Stimulated activated CD4-positive, alpha-beta T cell treated with anti-CD3 and anti-CD28 coated beads, Interleukin-1b, Interleukin-23, amount 100 ng/mL, for 1 hour (primary cell): ENCODE measurements at regions not wholly inside any gene's neighbourhood (a gene's known extent, or its start where the extent isn't known, plus 50 kb on each side); places are given as distances from the start of the nearest gene placed in this dataset.
"Not testable (repeated sequence)": the region's sequence is repeated elsewhere in the genome, so short reads cannot be mapped to it uniquely, and the experiment has no call there.

Experiments
- DNase-seq, 2 donors: peaks; one replicate each; pipeline ENCODE4 v3.0.0-alpha.2; 2020; ENCODE audit warnings: low read depth in 2 of 2

GRCh38 chr13:99075268-99076191 lies 97.7 kb upstream of the DOCK9 start:
- no peak for DNase-seq

GRCh38 chr13:99078017-99078771 lies 100.3 kb upstream of the DOCK9 start:
- no peak for DNase-seq

- no peak for DNase-seq
Measured at GRCh38 chr13:99080131-99080530, 102.3 kb upstream of the DOCK9 start.

- DNase-seq = no peak
Measured at GRCh38 chr13:99083981-99084380, 106.1 kb upstream of the DOCK9 start.

- DNase-seq = no peak
Measured at GRCh38 chr13:99085139-99085807, 107.4 kb upstream of the DOCK9 start.

GRCh38 chr13:99085808-99086266 lies 108.0 kb upstream of the DOCK9 start:
- no peak for DNase-seq

GRCh38 chr13:99086267-99087097 lies 108.6 kb upstream of the DOCK9 start:
- DNase-seq = peak in 1 of 2 donors; percentile 38

- peak; percentile 85 for DNase-seq
Measured at GRCh38 chr13:99087098-99087953, 109.5 kb upstream of the DOCK9 start.

- no peak for DNase-seq
Measured at GRCh38 chr13:99087954-99088491, 110.2 kb upstream of the DOCK9 start.

- DNase-seq = no peak
Measured at GRCh38 chr13:99093997-99094396, 106.7 kb upstream of the UBAC2 start.

- DNase-seq = not testable (repeated sequence)
Measured at GRCh38 chr13:99101831-99102230, 98.8 kb upstream of the UBAC2 start.

- no peak for DNase-seq
Measured at GRCh38 chr13:99103536-99103935, 97.1 kb upstream of the UBAC2 start.

- DNase-seq = no peak
Measured at GRCh38 chr13:99104396-99104795, 96.3 kb upstream of the UBAC2 start.

GRCh38 chr13:99105160-99105559 lies 95.5 kb upstream of the UBAC2 start:
- DNase-seq = no peak

- DNase-seq = no peak
Measured at GRCh38 chr13:99113351-99113750, 87.3 kb upstream of the UBAC2 start.

GRCh38 chr13:99118179-99118578 lies 82.5 kb upstream of the UBAC2 start:
- DNase-seq = no peak

GRCh38 chr13:99119656-99120055 lies 81.0 kb upstream of the UBAC2 start:
- DNase-seq = peak in 1 of 2 donors; percentile 10

- DNase-seq = no peak
Measured at GRCh38 chr13:99120751-99121150, 79.9 kb upstream of the UBAC2 start.

GRCh38 chr13:99122171-99122570 lies 78.5 kb upstream of the UBAC2 start:
- DNase-seq = no peak
